Activated CD4-positive, alpha-beta T cell treated with anti-CD3 and anti-CD28 coated beads, Interleukin-2, amount 50 U/mL, for 48 hours (primary cell): ENCODE measurements at regions not wholly inside any gene's neighbourhood (a gene's known extent, or its start where the extent isn't known, plus 50 kb on each side); places are given as distances from the start of the nearest gene placed in this dataset.
"Not testable (repeated sequence)": the region's sequence is repeated elsewhere in the genome, so short reads cannot be mapped to it uniquely, and the experiment has no call there.

ENCODE experiments used
- DNase-seq, 2 experiments: peaks; one replicate each; pipeline ENCODE4 v3.0.0-alpha.2; 2020

GRCh38 chr5:109992264-109992915 lies 302.7 kb downstream of the MAN2A1 start:
- no peak for DNase-seq

GRCh38 chr5:109994135-109994534 lies 304.4 kb downstream of the MAN2A1 start:
- DNase-seq: no peak

GRCh38 chr5:109996246-109996645 lies 306.5 kb downstream of the MAN2A1 start:
- no peak for DNase-seq

- DNase-seq: no peak
Observed at GRCh38 chr5:109997161-109997560, 307.4 kb downstream of the MAN2A1 start.

GRCh38 chr5:109998208-109998607 lies 308.5 kb downstream of the MAN2A1 start:
- no peak for DNase-seq

- DNase-seq: no peak
Observed at GRCh38 chr5:109998726-109999125, 309.0 kb downstream of the MAN2A1 start.

- DNase-seq: no peak
Observed at GRCh38 chr5:110001648-110002047, 311.9 kb downstream of the MAN2A1 start.

- DNase-seq: no peak
Observed at GRCh38 chr5:110002652-110003051, 312.9 kb downstream of the MAN2A1 start.

- DNase-seq: not testable (repeated sequence)
Observed at GRCh38 chr5:110005907-110006562, 316.3 kb downstream of the MAN2A1 start.

GRCh38 chr5:110007101-110007500 lies 317.4 kb downstream of the MAN2A1 start:
- DNase-seq: no peak

GRCh38 chr5:110008131-110008530 lies 318.4 kb downstream of the MAN2A1 start:
- no peak for DNase-seq

- no peak for DNase-seq
Observed at GRCh38 chr5:110012145-110012544, 322.4 kb downstream of the MAN2A1 start.

- no peak for DNase-seq
Observed at GRCh38 chr5:110013017-110013416, 323.3 kb downstream of the MAN2A1 start.

- DNase-seq: no peak
Observed at GRCh38 chr5:110017854-110018253, 328.1 kb downstream of the MAN2A1 start.

GRCh38 chr5:110018509-110018908 lies 328.8 kb downstream of the MAN2A1 start:
- DNase-seq: no peak

GRCh38 chr5:110019119-110019518 lies 329.4 kb downstream of the MAN2A1 start:
- no peak for DNase-seq

- DNase-seq: no peak
Observed at GRCh38 chr5:110019780-110020179, 330.1 kb downstream of the MAN2A1 start.

- DNase-seq: no peak
Observed at GRCh38 chr5:110021251-110021650, 331.5 kb downstream of the MAN2A1 start.

- no peak for DNase-seq
Observed at GRCh38 chr5:110025160-110025559, 335.4 kb downstream of the MAN2A1 start.

- no peak for DNase-seq
Observed at GRCh38 chr5:110027527-110028322, 338.0 kb downstream of the MAN2A1 start.

- no peak for DNase-seq
Observed at GRCh38 chr5:110031402-110032140, 341.8 kb downstream of the MAN2A1 start.

- no peak for DNase-seq
Observed at GRCh38 chr5:110032376-110032775, 342.6 kb downstream of the MAN2A1 start.

GRCh38 chr5:110034056-110034600 lies 344.4 kb downstream of the MAN2A1 start:
- no peak for DNase-seq
